ENCODE measurements at regions not wholly inside any gene's neighbourhood (a gene's known extent, or its start where the extent isn't known, plus 50 kb on each side); places are given as distances from the start of the nearest gene placed in this dataset.

DNA sequence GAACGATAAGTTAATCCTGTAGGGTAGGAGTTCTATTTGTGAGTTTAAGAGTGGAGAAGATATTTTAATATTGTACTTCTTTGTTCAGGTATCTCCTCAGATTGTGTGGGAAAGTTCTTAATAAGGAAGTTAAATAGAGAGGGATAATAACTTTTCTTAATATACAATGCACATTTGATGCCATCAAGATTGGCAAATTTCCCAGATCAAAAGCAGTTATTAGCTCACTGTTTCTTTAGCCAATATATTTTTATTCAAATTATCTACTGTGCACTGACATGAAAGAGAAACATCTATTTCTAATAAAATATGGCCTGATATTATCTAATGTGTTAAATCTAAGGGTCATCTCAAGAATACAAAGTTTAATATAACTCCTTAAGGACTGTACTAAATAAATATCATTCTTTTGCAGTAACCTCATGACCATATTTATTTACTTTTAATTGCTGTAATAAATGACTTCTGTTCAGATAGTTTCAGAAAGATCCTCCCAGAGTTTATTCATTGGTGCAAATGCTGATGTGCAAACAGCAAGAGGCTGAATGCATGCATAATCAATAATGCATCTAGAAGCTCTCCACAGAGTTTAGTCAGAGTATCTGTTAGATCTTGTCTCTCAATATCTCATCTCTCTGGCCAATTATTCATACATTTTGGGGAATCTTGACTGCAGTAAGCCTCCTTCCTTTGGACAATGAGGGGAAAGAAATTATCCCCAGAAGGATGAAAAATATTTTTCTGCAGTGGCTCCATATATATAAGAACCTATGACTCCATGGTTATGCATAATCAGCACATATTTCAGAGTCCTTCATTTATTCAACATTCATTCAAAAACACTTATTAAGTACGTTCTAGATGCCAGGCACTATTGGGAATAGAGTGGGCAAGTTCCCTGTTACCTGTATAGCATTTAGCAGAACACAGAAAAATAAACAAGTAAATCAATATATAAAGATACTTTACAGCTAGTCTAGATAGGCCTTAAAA lies 85.3 kb downstream of the SPATA31D1 start:
- TF ChIP-seq EZH2 (IDR thresholded peaks at IDR 0.05; ENCODE audit: low read length, unreplicated experiment), result no peak
- TF ChIP-seq, protein P1, sequence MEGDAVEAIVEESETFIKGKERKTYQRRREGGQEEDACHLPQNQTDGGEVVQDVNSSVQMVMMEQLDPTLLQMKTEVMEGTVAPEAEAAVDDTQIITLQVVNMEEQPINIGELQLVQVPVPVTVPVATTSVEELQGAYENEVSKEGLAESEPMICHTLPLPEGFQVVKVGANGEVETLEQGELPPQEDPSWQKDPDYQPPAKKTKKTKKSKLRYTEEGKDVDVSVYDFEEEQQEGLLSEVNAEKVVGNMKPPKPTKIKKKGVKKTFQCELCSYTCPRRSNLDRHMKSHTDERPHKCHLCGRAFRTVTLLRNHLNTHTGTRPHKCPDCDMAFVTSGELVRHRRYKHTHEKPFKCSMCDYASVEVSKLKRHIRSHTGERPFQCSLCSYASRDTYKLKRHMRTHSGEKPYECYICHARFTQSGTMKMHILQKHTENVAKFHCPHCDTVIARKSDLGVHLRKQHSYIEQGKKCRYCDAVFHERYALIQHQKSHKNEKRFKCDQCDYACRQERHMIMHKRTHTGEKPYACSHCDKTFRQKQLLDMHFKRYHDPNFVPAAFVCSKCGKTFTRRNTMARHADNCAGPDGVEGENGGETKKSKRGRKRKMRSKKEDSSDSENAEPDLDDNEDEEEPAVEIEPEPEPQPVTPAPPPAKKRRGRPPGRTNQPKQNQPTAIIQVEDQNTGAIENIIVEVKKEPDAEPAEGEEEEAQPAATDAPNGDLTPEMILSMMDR (conservative IDR thresholded peaks at IDR 0.05; ENCODE audit: low read depth, low read length), result no peak

All from PC-3 (cell line).